GM21825 (cell line): ENCODE measurements at regions not wholly inside any gene's neighbourhood (a gene's known extent, or its start where the extent isn't known, plus 50 kb on each side); places are given as distances from the start of the nearest gene placed in this dataset.

Experiments
- ATAC-seq: cut with Tn5 transposase; IDR thresholded peaks from one replicate; pipeline ENCODE4 v1.9.1; 2021; ENCODE audit warnings: mild to moderate bottlenecking, moderate library complexity; ENCODE audit not compliant: unreplicated experiment

DNA sequence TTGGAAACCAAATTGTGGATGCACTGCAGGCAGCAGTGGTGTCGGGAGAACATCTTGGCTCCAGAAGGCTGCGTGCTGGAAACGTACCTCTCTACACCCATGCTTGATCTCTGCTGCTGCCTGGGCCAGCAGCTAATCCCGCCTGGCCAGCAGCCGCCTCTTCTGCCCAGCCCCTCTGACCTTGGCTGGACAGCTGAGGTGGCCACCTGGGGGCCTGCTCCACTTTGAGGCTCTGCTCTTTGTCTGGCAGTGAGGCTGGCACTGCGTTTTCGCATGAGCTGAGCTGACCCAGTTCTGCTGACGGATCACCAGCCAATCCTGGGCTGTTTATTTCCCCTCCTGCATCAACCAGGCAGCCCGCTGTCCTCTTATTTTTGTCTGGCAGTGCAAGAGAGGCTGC lies 154.9 kb downstream of the TENT4A start:
- ATAC-seq: no peak

DNA sequence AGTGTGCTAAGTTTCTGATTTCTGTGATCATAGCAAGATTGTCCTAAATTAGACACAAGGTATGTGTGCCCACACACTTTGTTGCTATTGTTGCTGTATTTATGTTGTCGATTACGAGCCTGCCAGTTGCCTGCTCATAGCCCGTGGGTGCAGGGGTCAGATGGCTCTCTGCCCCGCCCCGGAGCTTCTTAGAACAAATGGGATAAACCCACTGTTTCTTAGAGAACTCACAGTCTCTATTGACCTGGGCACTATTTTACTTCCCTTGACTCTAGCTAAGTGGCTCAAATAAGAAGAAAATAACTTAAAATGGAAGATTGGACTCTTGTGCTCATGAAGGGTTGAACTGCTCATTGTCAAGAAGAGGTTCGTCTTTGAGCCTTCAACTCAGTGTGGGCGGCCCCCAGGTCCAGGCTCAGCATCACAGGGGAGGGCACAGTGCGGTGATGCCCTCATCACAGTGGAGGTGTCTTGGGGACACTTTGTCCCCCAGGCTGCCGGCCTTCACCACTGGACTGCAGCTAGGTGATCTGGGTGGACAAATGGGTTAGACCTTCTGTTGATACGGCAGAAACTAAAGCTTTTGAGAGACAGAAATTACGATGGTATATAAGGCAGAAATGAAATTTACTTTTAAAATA lies 155.5 kb downstream of the TENT4A start:
- ATAC-seq: no peak

DNA sequence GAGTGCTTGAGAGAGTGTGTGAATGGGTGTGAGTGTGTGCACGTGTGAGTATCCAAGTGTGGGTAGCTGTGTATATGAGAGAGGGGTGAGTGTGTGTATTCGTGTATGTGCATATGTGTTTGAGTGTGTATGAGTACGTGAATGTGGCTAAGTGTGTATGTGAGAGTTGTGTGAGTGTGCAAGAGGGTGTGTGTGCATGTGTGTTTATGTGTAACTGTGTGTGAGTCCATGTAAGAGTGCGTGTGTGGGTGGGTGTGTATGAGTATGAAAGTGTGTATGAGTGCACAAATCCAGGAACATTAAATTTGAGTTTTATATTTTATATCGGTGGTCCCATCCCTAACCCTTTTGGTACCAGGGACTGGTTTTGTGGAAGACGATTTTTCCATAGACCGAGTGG lies 156.4 kb downstream of the TENT4A start:
- ATAC-seq: no peak

DNA sequence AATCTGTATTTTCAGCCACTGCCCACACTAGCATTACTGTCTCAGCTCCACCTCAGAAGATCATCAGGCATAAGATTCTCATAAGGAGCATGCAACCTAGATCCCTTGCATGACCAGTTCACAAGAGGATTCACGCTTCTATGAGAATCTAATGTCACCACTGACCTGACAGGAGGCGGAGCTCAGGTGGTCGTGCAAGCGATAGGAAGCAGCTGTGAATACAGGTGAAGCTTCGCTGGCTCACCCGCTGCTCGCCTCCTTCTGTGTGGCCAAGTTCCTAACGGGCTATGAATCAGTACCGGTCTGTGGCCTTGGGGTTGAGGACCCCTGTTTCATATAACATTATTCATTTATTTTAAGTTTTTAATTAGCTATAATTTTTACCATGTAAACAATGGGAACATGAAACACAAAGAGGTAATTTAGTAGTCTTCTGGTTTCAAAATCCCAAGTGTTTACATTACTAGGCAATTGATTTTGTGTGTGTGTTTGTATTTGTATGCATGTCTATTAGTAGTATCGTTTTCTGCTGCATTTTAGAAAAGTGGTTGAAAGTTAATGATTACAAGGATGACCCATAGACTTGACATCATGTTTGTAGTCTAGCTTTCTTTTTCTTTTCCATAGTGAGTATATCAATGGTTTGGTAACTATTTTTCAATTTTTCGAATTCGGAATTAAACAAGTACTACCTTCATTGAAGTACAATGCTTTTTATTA lies 159.4 kb downstream of the TENT4A start:
- no peak for ATAC-seq

DNA sequence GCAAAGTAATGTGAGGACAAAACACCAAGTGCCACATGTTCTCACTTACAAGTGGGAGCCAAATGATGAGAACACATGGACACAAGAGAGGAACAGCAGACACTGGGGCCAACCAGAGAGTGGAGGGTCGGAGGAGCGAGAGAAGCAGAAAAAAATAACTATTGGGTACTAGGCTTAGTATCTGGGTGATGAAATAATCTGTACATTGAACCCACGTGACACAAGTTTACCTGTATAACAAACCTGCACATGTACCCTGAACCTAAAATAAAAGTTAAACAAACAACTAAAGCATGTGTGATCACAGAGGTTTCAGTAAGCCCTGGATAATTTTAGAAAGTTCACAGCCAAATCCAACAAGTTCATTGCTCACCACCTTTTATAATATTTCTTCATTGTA lies 160.1 kb downstream of the TENT4A start:
- ATAC-seq: no peak

DNA sequence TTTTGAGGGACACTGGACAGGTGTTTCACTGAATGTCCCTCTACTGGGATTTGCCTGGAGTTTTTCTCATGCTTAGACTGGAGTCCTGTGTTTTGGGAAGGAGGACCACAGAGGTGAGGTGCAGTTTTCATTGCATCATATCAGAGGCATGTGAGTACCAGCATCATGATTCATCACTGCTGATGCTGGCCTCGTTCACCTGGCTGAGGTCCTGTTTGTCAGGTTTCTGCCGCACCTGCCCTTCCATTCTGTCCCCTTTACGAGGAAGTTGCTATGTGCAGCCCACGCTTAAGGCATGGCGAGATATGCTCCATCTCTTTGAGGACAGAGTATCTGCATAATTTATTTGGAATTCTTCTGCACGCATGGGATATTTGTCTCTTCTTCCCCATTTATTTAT lies 162.1 kb downstream of the TENT4A start:
- no peak for ATAC-seq

DNA sequence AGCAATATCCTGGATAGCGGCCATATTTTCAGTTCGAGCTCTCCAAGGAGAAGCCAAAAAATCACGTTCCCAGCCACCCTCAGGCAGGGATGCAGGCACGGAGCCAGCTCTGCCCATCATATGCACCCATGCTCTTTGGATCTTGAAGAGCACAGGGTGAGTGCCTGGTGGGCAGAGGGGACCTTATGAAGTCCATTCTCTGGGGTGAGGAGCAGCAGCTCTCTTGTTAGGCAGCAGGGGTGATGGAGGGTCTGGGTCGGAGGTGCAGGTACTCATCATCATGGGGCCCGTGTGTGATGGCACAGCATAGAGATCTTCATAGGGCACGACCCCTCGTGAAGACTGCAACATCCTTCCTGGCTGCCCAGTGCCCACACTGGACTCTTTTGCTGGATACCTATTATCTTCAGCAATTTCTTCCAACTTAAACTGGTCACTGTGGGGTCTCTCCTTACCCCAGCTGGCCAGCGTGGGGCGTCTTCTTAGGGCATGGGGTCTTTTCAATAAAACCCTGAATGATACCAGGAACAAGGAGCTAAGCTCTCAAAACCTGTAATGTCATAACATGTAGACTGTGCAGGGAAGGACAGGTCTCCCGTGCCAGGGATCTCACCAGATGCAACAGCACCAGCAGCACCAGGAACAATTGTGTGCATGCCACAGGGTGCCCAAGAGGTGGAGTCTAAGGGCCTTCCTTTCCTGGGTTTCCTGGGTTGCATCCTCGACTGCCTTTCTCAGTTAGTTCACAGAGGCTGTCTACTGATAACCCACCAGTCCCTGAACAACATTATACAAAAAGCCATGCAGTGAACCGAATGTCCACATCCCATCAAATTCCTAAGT lies 165.0 kb downstream of the TENT4A start:
- ATAC-seq: no peak

DNA sequence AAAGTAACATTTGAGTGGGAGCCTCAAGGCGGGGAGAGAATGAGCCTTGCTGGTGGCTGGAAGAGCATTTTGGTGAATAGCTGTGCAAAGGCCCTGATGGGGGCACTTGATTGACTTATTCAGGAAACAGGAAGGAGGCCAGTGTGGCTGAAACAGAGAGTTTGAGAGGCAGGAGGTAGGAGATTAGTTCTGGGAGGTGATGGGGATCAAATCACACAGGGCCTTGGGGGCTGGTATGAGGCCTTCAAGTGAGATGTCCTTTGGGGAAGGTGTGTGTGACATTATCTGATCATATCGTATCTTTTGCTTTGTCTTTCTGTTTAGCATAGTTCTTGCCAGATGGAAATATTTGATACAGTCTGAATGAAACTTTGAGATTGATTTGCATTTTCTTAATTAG lies 172.3 kb downstream of the TENT4A start:
- ATAC-seq: no peak

DNA sequence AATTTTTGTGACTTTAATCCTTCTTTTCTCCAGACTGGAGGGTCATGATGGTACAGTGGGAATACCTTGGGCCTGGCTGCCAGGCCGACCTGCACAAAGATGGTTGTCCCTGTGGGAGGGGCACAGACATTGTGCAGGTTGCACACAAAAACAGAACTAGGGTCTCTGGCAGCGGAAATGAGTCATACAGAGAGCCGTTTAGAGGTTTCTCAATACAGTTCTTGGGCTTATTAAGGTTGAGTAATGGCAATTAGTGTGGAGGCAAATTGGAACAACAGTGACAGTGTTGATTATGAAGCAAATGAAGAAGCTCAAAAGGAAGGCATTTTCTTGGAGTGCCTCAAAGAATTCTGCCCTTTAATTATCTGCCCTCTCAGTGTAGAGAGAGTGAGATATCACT lies 173.6 kb downstream of the TENT4A start:
- no peak for ATAC-seq

DNA sequence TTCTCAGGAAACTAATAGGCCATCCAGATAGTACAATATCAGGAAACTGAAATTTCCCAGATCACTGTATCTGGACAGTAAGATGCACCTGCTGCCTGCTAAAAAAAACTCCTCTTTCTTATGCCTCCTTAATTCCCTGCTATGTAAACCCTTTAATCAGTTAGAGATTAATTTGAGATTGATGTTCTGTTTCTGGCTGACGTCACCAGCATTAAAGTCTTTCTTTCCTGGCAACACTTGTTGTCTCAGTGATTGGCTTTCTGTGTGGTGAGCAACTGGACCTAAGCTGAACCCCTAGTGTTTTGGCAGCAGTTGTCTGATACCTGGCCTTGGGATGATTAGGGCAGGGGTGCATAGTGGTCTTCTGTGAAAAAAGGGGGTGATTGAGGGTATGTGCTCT lies 175.8 kb downstream of the TENT4A start:
- no peak for ATAC-seq

DNA sequence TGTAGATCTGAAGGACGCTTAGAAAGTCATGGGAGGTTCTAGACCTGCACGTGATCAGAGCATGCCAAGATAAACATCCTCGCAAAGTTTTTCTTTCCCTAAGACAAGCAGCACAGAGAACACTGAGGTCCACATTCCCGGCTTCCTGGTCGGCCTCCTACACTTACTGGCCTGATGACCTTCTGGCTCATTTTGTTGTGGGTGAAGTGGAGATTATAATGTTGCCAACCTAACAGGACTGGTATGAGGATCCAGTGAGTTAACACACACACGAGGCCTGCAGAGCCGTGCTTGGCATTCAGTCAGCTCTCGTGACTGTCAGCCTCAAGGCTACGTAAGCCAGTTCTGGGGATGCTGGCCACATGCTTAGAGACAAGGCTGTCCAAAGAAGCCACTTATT lies 186.0 kb downstream of the TENT4A start:
- ATAC-seq: no peak

DNA sequence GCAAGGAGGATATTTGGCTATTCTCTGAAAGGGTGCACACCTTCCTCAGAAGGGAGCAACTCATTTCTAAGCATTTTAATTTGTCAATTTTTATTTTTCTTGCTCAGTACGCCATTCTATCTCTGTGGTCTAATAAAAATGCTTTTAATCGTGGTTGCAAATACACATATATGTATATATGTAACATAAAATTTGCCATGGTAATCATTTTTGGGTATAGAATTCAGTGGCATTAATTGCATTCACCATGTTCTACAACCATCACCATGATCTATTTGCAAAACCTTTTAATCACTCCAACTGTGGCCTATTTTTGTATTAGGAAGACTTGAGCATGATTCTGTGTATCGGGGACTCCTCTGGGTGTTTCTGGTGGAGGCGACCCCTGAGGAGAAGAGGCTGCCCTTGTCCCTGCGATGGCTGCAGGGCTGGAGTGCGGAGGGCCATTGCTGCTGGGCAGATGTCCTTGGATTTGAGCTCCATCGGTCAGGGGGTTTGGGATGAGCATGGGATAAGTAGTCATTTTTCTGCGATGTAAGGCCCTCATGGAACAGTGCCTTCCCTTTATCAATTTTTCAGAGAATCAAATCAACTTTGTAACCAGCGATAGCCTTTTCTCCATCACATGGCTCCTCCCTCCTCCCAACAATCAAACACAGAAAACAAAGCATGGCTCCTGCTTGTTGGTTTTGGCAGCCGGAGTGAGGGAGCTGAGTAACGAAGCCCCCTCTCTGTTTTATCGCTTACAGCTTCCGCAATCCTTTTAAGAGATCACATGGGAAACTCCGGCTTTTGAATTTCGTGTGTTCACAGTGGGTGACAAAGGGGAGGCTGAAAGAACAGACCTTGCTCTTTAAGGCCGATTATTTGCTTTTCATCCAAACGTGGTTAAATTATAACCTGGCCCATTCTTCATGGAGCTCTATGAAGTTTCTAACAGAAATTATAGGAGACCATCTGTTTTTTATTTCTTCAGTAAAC lies 187.3 kb downstream of the TENT4A start:
- ATAC-seq: no peak

DNA sequence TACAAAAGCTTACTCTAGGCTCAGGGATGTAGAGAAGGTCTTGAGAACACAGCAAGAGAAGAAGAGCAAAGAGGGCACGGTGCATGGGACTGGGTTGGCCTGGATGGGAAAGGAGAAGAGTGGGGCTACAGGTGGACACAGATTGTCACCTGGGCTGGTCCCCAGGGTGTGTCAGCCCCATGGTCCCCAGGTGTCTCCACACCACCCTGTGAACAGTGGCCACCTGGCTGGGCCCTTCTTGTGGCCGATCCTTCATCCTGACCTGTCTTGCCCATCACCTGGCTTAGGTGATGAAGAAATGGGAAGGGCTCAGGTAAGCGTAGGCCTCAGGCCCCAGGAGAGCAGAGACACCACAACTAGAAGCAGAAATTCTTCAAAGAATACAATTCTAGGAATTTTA lies 188.9 kb downstream of the TENT4A start:
- ATAC-seq: no peak

DNA sequence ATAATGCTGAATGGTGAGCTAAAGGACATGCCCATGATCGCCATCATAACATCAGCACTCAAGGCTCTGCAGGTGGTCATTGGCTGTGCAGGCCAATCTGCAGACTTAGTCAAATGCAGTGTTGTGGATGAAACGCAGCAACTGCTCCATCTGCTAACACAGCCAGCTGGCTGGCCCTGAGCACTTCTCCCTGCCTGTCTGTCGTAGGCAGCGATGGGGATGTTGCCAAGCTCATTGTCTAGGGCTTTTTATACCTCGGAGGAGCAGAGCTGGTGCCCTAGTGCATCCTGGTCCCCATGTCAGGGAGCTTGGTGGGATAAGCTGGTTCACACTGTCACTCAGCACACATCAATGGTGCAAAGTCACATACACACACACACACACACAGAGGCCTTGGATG lies 189.4 kb downstream of the TENT4A start:
- no peak for ATAC-seq

DNA sequence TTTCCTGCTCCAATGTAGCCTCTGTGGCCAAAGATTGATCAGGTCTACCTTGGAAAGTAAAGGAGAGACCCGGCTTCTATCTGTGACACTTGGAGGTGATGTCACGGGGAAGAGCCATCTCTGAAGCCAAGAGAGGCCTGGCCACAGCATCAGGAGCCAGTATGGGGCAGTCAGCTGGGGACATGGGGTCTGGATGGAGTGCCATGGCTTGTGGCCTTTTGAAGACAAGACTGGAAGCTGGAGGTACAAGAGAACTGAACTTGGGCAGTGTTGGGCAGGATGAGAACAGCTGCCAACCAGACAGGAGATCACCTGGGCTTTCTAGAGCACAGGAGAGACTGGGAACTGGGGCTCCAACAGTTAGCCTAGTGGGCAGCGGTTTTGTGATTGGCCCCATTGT lies 190.7 kb downstream of the TENT4A start:
- ATAC-seq: no peak

DNA sequence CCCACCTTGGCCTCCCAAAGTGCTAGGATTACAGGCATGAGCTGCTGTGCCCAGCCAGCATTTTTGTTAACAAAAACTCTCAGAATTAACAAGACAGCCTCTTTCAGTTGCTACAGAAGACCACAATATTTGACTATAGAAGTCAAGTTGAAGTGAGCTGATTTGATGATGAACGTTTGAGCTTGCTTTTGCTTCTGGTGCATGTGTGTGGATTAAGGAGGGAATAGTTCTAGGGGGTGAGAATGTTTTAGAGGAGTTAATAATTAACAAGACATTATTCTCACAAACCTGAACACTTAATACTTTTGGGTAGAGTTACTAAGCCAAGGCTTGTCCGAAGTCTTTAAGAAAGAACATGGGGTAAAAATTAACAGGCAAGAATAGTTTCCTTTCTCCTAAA lies 191.6 kb downstream of the TENT4A start:
- no peak for ATAC-seq

DNA sequence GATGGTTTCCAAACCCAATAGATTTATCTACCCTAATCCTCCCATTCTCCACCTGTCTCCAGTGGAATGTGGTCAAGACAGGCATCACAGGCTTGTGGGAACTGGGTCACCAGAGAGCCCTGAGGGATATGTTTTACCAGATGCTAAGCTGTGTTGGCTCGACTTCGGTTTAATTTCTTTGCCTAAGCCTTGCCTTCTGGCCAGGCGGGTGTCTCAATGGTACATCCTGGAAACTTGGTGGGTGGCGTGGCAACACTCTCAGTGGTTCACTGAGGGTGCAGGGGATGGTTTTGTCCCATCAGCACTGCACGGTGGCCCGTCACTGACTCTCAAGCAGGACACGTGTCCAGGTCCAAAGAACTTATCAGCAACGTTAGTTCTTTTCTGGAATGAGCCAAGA lies 192.2 kb downstream of the TENT4A start:
- ATAC-seq: no peak

DNA sequence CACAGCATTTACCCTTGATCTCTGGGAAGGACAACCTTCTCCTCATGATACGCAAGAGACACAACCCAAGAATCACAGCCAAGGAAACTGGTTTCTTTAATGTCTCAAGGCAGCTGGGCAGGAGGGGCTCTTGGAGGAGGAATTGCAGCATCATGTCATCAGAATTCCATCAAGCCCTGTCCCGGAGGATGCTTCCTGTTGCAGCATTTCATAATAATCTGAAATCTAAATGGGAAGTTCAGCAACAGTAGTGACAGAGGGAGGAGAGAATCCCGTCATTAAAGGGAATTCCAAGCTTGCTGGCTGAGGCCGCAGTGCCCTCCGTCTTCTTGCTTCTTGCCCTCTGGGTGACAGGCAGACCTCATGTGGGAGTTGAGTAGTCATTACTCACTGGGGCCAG lies 192.7 kb downstream of the TENT4A start:
- no peak for ATAC-seq

DNA sequence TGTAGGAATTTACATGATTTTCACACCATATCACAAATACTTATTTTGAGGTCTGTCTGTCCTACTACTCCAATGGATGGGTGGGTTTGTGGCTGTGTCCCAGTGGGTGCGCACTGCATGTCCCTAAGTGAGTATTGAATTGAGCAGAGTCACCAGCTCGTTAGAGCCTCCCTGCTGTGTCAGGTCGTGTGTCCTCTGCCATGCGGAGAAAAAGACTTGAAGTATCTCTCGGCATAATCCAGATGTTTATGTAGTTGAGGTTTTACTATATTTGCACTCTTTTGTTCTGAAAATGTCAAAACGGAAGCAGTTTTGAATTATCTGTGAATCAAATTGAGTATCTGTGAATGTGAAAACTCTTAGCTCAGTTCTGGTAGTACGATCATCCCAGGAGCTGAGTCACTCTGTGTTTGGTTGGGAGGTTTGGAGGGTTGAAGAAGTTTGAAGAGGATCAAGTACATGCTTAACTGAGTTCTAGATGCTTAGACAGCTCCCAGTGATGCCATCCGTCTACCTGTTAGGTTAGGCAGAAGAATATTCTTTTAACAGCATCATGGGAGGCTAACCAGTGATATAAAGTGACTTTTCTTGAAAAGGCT lies 194.2 kb downstream of the TENT4A start:
- no peak for ATAC-seq

DNA sequence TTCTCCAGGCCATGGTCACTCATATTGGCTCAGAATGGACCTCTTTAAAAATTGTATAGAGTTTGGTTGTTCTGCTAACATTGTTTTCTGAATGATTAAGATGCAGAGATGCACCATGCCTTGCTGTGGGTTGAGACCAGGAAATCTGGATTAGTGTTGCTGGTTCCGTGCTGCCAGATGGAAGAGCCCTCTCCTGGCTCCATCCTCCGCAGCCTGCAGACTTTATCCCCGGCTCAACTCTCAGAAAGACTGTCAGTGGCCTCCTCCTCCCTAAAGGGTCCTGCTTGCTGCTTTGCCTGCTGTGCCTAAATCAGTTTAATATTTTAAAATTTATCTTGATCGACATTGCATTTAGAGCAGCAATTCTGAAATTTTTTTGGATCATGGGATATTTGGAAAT lies 196.7 kb downstream of the TENT4A start:
- ATAC-seq: no peak
